GM12878 (cell line): ENCODE measurements at regions not wholly inside any gene's neighbourhood (a gene's known extent, or its start where the extent isn't known, plus 50 kb on each side); places are given as distances from the start of the nearest gene placed in this dataset.

Experiments used
- ATAC-seq: fragments of 200-7000 bp; cut with Tn5 transposase; 3 replicates; pipeline ENCODE4 v1.9.1; 2020; ENCODE audit warnings: mild to moderate bottlenecking, moderate library complexity
- BruUV-seq: library from RNA; stranded (reverse); fragments of 400-500 nt; replicated peaks from 2 replicates; lab custom pipeline; 2021; lab: Mats Ljungman, UMichigan
- CTCF ChIA-PET: fragments of 300-600 bp; sonication (Branson Sonifier 250); formaldehyde crosslinking; extraction: SDS; loops from one replicate; lab custom pipeline; 2021; ENCODE audit warnings: inconsistent platforms; lab: Yijun Ruan, JAX
- POLR2A ChIA-PET: fragments of 350-600 bp; formaldehyde crosslinking; extraction: SDS; loops from one replicate; lab custom pipeline; 2021; ENCODE audit warnings: inconsistent platforms; lab: Charles Lee
- RAD21 ChIA-PET: fragments of 300-600 bp; sonication (Branson Sonifier 250); formaldehyde crosslinking; loops from one replicate; lab custom pipeline; 2023; ENCODE audit warnings: antibody characterized with exemption; ENCODE audit not compliant: unreplicated experiment; lab: Charles Lee
- SMC1A ChIA-PET: fragments of 300-600 bp; sonication (Branson Sonifier 250); formaldehyde crosslinking; loops from one replicate; lab custom pipeline; 2023; ENCODE audit not compliant: unreplicated experiment, uncharacterized antibody; lab: Charles Lee
- DNase-seq: peaks from one replicate; pipeline ENCODE4 v3.0.0-alpha.2; 2011; ENCODE audit warnings: low read depth, low spot score
- FAIRE-seq: peaks from 3 replicates; lab custom pipeline; 2011; peaks lifted over from hg19 to GRCh38; lab: Jason Lieb, UNC
- H2AFZ ChIP-seq: 2 replicates; pipeline ENCODE4 v1.6.0; 2011; ENCODE audit warnings: low read depth, low read length, control low read depth; ENCODE audit not compliant: control insufficient read depth
- H3K27ac ChIP-seq: 2 replicates; pipeline ENCODE4 v1.5.1; 2011; ENCODE audit warnings: control low read depth; ENCODE audit not compliant: control insufficient read depth, insufficient read depth
- H3K27me3 ChIP-seq, 2 experiments: replicated peaks in 1 of 2; 2 replicates each; pipeline versions ENCODE4 v1.6.0 to v1.6.1; 2011; ENCODE audit warnings: low read length in 1 of 2; ENCODE audit not compliant: control insufficient read depth in 2 of 2, insufficient read depth in 2 of 2
- H3K36me3 ChIP-seq, 2 experiments: 2 replicates each; pipeline ENCODE4 v1.5.1; 2011; ENCODE audit warnings: low read length in 1 of 2; ENCODE audit not compliant: control insufficient read depth in 2 of 2, insufficient read depth in 2 of 2
- H3K4me1 ChIP-seq: 2 replicates; pipeline ENCODE4 v1.6.1; 2011; ENCODE audit warnings: mild to moderate bottlenecking, low read length, moderate library complexity, mixed read lengths; ENCODE audit not compliant: control insufficient read depth, insufficient read depth
- H3K4me2 ChIP-seq: 2 replicates; pipeline ENCODE4 v1.6.0; 2011; ENCODE audit warnings: control low read depth; ENCODE audit not compliant: control insufficient read depth, insufficient read depth
- H3K4me3 ChIP-seq: fragments of 200-600 bp; sonication (generic); 2 replicates; pipeline ENCODE4 v1.5.1; 2016
- H3K79me2 ChIP-seq: 2 replicates; pipeline ENCODE4 v1.6.0; 2011; ENCODE audit warnings: low read length; ENCODE audit not compliant: control insufficient read depth, insufficient read depth
- H3K9ac ChIP-seq: 2 replicates; pipeline ENCODE4 v1.8.0; 2011; ENCODE audit warnings: low read length, control low read depth, mixed read lengths; ENCODE audit not compliant: control insufficient read depth, insufficient read depth
- H3K9me3 ChIP-seq: replicated peaks from 3 replicates; pipeline ENCODE4 v1.5.1; 2011; ENCODE audit warnings: mild to moderate bottlenecking, low read length; ENCODE audit not compliant: control insufficient read depth, insufficient read depth
- H4K20me1 ChIP-seq: 2 replicates; pipeline ENCODE4 v1.6.0; 2011; ENCODE audit not compliant: control insufficient read depth, insufficient read depth
- CBX3 ChIP-seq: fragments of 200-600 bp; sonication (generic); IDR thresholded peaks from 2 replicates; pipeline ENCODE4 v1.6.1; 2016; ENCODE audit warnings: low read depth, borderline replicate concordance
- NR2C2 ChIP-seq: IDR thresholded peaks from 2 replicates; pipeline ENCODE4 v1.6.1; 2011; ENCODE audit warnings: borderline replicate concordance, low read depth; ENCODE audit not compliant: control insufficient read depth, insufficient read length
- PAX5 ChIP-seq: IDR thresholded peaks from 2 replicates; pipeline ENCODE4 v1.6.1; 2011; ENCODE audit warnings: low read depth, low read length, borderline replicate concordance
- RFX5 ChIP-seq: IDR thresholded peaks from 2 replicates; pipeline ENCODE4 v1.6.1; 2011; ENCODE audit warnings: low read depth, low read length, improper control_type of control experiment
- RUNX3 ChIP-seq: IDR thresholded peaks from 2 replicates; pipeline ENCODE4 v1.6.1; 2012; ENCODE audit warnings: low read length, inconsistent platforms
- STAT1 ChIP-seq: fragments of 450-650 bp; conservative IDR thresholded peaks from 2 replicates; pipeline ENCODE4 v1.6.1; 2014; ENCODE audit warnings: antibody characterized with exemption, mild to moderate bottlenecking
- SUPT20H ChIP-seq: IDR thresholded peaks from 2 replicates; pipeline ENCODE4 v1.6.1; 2011; ENCODE audit warnings: low read depth, mild to moderate bottlenecking, low read length, moderate library complexity, borderline replicate concordance; ENCODE audit not compliant: control insufficient read depth
- WGBS: methylation state at CpG from one replicate; pipeline ENCODE4 v1.1.6; 2016; ENCODE audit warnings: low lambda C conversion rate; ENCODE audit not compliant: insufficient replicate concordance, insufficient coverage; ENCODE audit errors: missing lambda C conversion rate; 5-methylcytosine and 5-hydroxymethylcytosine counted together
- in situ Hi-C: fragments of 300-500 bp; cut with MboI; formaldehyde crosslinking; loops from 9 replicates; pipeline ENCODE4 v1.14.3; 2018; ENCODE audit warnings: mixed read lengths
- intact Hi-C: fragments of 100-400 bp; cut with micrococcal nuclease; formaldehyde crosslinking; loops from one replicate; pipeline ENCODE4 v1.14.2; 2022; ENCODE audit not compliant: unreplicated experiment
- TF ChIP-seq, protein P1 (sequence below): fragments of 450-650 bp; IDR thresholded peaks from 2 replicates; pipeline ENCODE4 v1.6.1; 2018; ENCODE audit warnings: mild to moderate bottlenecking, low read depth, moderate library complexity; ENCODE audit not compliant: partially characterized antibody
- TF ChIP-seq, protein P2 (sequence below): fragments of 150-350 bp; IDR thresholded peaks from 2 replicates; pipeline ENCODE4 v1.6.1; 2014; ENCODE audit warnings: mild to moderate bottlenecking, low read depth, low read length
- TF ChIP-seq, protein P3 (sequence below): IDR thresholded peaks from 2 replicates; pipeline ENCODE4 v1.6.1; 2012; ENCODE audit warnings: mild to moderate bottlenecking, low read depth, low read length

DNA sequence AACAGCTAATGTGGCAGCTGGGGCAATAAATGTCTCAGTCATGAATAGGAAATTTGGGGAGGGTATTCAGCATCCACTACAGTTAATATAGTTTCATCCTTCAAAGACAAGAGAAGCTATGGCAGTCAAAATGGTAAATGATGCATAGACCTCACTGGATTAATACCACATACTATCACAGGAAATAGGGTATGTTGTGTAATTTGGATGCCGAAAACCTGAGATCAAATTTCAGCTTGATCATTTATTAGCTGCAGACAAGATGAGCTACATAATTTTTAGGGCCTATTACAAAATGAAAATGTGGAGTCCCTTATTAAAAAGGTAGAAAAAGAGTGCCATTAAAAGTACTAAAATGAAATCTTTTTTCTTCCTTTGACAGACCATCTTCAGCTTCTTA lies 112.6 kb upstream of the MTAP start:
- SMC1A ChIA-PET = interaction anchor here (1.4 kb wide), 1 partner anchor 234 kb away, joined by 3 read pairs; no protein-coding TSS in a partner anchor
- H2AFZ ChIP-seq = no peak overlapping the region
- H4K20me1 ChIP-seq = no peaks in the 10 kb centered on the region
- no peak overlapping the region for H3K27ac ChIP-seq
- no peak for FAIRE-seq
- no peak overlapping the region for H3K4me3 ChIP-seq
- H3K9ac ChIP-seq = no peak overlapping the region
- no TSS peak for BruUV-seq
- TF ChIP-seq RUNX3 (no peak), RFX5 (no peak), STAT1 (no peak), CBX3 (no peak), PAX5 (no peak), SUPT20H (no peak), NR2C2 (no peak)
- TF ChIP-seq, protein P1, sequence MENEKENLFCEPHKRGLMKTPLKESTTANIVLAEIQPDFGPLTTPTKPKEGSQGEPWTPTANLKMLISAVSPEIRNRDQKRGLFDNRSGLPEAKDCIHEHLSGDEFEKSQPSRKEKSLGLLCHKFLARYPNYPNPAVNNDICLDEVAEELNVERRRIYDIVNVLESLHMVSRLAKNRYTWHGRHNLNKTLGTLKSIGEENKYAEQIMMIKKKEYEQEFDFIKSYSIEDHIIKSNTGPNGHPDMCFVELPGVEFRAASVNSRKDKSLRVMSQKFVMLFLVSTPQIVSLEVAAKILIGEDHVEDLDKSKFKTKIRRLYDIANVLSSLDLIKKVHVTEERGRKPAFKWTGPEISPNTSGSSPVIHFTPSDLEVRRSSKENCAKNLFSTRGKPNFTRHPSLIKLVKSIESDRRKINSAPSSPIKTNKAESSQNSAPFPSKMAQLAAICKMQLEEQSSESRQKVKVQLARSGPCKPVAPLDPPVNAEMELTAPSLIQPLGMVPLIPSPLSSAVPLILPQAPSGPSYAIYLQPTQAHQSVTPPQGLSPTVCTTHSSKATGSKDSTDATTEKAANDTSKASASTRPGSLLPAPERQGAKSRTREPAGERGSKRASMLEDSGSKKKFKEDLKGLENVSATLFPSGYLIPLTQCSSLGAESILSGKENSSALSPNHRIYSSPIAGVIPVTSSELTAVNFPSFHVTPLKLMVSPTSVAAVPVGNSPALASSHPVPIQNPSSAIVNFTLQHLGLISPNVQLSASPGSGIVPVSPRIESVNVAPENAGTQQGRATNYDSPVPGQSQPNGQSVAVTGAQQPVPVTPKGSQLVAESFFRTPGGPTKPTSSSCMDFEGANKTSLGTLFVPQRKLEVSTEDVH = no peak
- TF ChIP-seq, protein P2, sequence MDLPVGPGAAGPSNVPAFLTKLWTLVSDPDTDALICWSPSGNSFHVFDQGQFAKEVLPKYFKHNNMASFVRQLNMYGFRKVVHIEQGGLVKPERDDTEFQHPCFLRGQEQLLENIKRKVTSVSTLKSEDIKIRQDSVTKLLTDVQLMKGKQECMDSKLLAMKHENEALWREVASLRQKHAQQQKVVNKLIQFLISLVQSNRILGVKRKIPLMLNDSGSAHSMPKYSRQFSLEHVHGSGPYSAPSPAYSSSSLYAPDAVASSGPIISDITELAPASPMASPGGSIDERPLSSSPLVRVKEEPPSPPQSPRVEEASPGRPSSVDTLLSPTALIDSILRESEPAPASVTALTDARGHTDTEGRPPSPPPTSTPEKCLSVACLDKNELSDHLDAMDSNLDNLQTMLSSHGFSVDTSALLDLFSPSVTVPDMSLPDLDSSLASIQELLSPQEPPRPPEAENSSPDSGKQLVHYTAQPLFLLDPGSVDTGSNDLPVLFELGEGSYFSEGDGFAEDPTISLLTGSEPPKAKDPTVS = no peak
- TF ChIP-seq, protein P3, sequence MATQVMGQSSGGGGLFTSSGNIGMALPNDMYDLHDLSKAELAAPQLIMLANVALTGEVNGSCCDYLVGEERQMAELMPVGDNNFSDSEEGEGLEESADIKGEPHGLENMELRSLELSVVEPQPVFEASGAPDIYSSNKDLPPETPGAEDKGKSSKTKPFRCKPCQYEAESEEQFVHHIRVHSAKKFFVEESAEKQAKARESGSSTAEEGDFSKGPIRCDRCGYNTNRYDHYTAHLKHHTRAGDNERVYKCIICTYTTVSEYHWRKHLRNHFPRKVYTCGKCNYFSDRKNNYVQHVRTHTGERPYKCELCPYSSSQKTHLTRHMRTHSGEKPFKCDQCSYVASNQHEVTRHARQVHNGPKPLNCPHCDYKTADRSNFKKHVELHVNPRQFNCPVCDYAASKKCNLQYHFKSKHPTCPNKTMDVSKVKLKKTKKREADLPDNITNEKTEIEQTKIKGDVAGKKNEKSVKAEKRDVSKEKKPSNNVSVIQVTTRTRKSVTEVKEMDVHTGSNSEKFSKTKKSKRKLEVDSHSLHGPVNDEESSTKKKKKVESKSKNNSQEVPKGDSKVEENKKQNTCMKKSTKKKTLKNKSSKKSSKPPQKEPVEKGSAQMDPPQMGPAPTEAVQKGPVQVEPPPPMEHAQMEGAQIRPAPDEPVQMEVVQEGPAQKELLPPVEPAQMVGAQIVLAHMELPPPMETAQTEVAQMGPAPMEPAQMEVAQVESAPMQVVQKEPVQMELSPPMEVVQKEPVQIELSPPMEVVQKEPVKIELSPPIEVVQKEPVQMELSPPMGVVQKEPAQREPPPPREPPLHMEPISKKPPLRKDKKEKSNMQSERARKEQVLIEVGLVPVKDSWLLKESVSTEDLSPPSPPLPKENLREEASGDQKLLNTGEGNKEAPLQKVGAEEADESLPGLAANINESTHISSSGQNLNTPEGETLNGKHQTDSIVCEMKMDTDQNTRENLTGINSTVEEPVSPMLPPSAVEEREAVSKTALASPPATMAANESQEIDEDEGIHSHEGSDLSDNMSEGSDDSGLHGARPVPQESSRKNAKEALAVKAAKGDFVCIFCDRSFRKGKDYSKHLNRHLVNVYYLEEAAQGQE = no peak
- H3K4me2 ChIP-seq = no peak overlapping the region
- no peaks in the 10 kb centered on the region for H3K9me3 ChIP-seq
- POLR2A ChIA-PET = no interaction called here
- DNase-seq = no peak
- in situ Hi-C loops (no loop called here), intact Hi-C loops (no loop called here)
- H3K36me3 ChIP-seq = no peaks in the 10 kb centered on the region
- ATAC-seq = no peak
- no peaks in the 10 kb centered on the region; a peak in 2 of 4 replicates for H3K27me3 ChIP-seq
- H3K4me1 ChIP-seq = no peaks in the 10 kb centered on the region
- no peaks in the 10 kb centered on the region for H3K79me2 ChIP-seq
- 45% methylated on average over 1 of the region's 1 CpG for WGBS
- CTCF ChIA-PET = interaction anchor here (1.0 to 1.1 kb wide), 2 partner anchors 19 to 135 kb away, joined by 3 to 4 read pairs; no protein-coding TSS in a partner anchor
- RAD21 ChIA-PET = no interaction called here
